ENCODE measurements at regions not wholly inside any gene's neighbourhood (a gene's known extent, or its start where the extent isn't known, plus 50 kb on each side); places are given as distances from the start of the nearest gene placed in this dataset.

DNA sequence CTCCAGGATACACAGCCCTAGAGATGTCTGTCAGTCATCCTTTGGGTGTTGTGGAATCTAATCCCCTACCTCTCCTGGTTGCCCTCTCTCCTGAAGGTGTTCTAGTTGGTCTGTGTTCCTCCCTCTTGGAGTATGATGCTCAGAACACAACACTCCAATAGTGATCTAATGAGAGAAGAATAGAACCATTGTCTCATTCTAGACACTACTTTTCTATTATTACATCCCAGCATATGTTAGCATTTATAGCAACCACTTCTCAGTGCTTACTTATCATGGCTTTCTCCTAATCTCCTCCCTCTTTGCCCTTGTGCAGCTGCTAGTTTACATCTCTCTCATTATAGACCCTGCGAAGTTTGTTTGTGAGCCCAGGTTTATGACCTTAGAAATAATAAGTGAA lies 109.0 kb downstream of the UNC5CL start:
- no peak for DNase-seq
- Histone ChIP-seq H3K4me3 (ENCODE audit: low read depth, low read length) (no peak overlapping the region), H3K27ac (no peak overlapping the region), H3K36me3 (replicated peaks) (no peaks in the 10 kb centered on the region), H3K27me3 (replicated peaks) (no peaks in the 10 kb centered on the region)
- TF ChIP-seq, protein P1, sequence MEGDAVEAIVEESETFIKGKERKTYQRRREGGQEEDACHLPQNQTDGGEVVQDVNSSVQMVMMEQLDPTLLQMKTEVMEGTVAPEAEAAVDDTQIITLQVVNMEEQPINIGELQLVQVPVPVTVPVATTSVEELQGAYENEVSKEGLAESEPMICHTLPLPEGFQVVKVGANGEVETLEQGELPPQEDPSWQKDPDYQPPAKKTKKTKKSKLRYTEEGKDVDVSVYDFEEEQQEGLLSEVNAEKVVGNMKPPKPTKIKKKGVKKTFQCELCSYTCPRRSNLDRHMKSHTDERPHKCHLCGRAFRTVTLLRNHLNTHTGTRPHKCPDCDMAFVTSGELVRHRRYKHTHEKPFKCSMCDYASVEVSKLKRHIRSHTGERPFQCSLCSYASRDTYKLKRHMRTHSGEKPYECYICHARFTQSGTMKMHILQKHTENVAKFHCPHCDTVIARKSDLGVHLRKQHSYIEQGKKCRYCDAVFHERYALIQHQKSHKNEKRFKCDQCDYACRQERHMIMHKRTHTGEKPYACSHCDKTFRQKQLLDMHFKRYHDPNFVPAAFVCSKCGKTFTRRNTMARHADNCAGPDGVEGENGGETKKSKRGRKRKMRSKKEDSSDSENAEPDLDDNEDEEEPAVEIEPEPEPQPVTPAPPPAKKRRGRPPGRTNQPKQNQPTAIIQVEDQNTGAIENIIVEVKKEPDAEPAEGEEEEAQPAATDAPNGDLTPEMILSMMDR (IDR thresholded peaks at IDR 0.05; ENCODE audit: low read depth, low read length, missing control alignments) = no peak
- in situ Hi-C loops (cut with HindIII; ENCODE audit: low pct_ligation_motif_present, low sequenced_read_pairs) = no loop called here

DNA sequence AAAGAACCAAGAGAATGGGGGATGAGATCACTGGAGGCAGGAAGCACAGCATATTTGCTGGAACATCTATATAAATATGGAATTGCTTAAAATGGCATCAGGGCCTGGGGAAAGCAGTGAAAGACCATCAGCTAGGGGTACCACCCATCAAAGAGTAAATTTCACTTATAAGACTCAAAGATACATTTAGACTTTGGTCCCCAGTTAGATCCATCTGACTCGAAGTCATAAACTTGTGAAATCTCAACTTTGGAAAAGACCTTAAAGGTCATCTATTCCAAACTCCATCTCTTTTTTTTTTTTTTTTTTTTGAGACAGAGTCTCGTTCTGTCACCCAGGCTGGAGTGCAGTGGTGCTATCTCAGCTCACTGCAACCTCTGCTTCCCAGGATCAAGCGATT lies 109.8 kb downstream of the UNC5CL start:
- Histone ChIP-seq H3K27ac (no peak overlapping the region), H3K27me3 (replicated peaks) (no peaks in the 10 kb centered on the region), H3K4me3 (ENCODE audit: low read depth, low read length) (no peak overlapping the region), H3K36me3 (replicated peaks) (no peaks in the 10 kb centered on the region)
- DNase-seq = no peak
- in situ Hi-C loops (cut with HindIII; ENCODE audit: low pct_ligation_motif_present, low sequenced_read_pairs) = no loop called here
- TF ChIP-seq, protein P1 (IDR thresholded peaks at IDR 0.05; ENCODE audit: low read depth, low read length, missing control alignments) = no peak

DNA sequence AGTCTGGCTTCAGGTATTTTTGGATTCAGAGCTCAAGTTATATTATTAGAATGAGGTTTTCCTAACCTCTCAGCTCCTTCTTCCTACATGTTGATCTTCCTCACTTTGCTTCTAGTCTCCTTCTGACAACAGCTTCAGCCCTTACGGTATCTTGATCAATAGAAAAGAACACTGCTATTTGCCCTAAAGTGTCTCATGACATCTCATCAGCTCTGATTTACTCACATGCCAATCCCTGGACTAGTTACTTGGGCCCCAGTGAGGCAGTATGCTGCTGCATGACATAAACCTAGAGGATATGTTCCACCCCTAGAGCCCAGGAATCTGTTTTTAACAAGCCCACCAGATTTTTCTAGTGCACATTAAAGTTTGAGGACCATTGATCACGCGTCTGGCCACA lies 110.3 kb downstream of the UNC5CL start:
- H3K27me3 ChIP-seq (replicated peaks) = no peaks in the 10 kb centered on the region
- in situ Hi-C loops (cut with HindIII; ENCODE audit: low pct_ligation_motif_present, low sequenced_read_pairs) = no loop called here
- H3K4me3 ChIP-seq (ENCODE audit: low read depth, low read length) = no peak overlapping the region
- TF ChIP-seq, protein P1 (IDR thresholded peaks at IDR 0.05; ENCODE audit: low read depth, low read length, missing control alignments) = no peak
- H3K27ac ChIP-seq = no peak overlapping the region
- DNase-seq = no peak
- H3K36me3 ChIP-seq (replicated peaks) = no peaks in the 10 kb centered on the region

DNA sequence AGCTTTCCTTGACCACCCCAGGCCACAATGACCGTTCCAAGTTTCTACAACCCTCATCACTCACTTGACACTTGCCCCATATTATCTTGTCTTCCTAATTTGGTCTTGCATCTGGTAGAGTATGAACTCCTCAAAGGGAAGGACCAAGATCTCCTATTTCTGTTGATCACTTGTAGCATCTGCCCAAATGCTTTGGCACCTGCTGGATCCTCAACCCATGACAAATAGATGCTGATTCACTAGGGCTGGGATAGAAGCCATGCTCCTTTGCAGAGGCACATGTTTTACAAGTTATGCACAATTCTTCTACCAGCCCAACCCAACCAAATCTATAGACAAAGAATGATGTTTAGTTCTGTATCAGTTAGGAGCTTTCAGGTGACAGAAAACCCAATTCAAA lies 110.7 kb downstream of the UNC5CL start:
- Histone ChIP-seq H3K4me3 (ENCODE audit: low read depth, low read length) (no peak overlapping the region), H3K27ac (no peak overlapping the region), H3K36me3 (replicated peaks) (no peaks in the 10 kb centered on the region), H3K27me3 (replicated peaks) (no peaks in the 10 kb centered on the region)
- TF ChIP-seq, protein P1 (IDR thresholded peaks at IDR 0.05; ENCODE audit: low read depth, low read length, missing control alignments) = no peak
- no peak for DNase-seq
- in situ Hi-C loops (cut with HindIII; ENCODE audit: low pct_ligation_motif_present, low sequenced_read_pairs) = no loop called here

DNA sequence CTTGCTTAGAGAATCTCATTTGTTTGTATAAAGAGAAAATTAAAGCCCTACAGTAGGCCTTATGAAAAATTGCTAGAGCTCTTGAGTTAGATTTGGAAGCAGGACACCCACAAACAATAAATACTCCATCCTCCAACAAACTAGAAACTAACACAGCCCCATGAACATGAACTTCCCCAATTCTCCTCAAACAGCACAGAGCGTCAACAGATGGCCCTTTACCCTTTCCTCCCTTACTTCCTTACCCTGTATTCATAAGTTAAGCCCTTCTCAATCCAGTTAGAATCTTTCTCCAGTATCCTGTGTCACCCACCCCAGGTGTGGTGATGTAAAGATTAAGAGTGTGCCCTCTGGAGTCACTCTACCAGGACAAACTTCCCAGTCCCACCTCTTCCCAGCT lies 113.7 kb downstream of the UNC5CL start:
- TF ChIP-seq, protein P1 (IDR thresholded peaks at IDR 0.05; ENCODE audit: low read depth, low read length, missing control alignments) = no peak
- H3K27me3 ChIP-seq (replicated peaks) = no peaks in the 10 kb centered on the region
- DNase-seq = no peak
- H3K36me3 ChIP-seq (replicated peaks) = no peaks in the 10 kb centered on the region
- in situ Hi-C loops (cut with HindIII; ENCODE audit: low pct_ligation_motif_present, low sequenced_read_pairs) = no loop called here
- no peak overlapping the region for H3K4me3 ChIP-seq (ENCODE audit: low read depth, low read length)
- H3K27ac ChIP-seq = no peak overlapping the region

DNA sequence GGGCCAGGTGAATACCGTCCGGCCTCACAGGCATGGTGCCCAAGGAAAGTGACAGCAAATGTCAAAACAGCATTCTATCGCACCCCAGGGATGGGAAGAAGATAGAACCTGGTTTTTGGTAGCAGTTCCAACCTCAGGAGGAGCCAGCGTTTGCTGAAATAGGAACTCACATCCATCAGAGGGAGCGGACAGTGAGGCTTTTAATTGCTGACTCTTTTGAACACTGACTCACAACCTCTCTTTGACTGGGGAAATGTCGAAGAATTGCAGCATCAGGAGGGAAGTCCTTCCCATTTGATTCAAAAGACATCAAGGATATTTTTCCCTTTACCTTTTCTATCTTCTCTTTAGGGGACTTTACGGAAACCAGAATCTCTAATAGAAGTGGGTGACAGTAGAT lies 114.2 kb downstream of the UNC5CL start:
- H3K27me3 ChIP-seq (replicated peaks) = no peaks in the 10 kb centered on the region
- TF ChIP-seq, protein P1 (IDR thresholded peaks at IDR 0.05; ENCODE audit: low read depth, low read length, missing control alignments) = no peak
- H3K27ac ChIP-seq = no peak overlapping the region
- in situ Hi-C loops (cut with HindIII; ENCODE audit: low pct_ligation_motif_present, low sequenced_read_pairs) = no loop called here
- H3K36me3 ChIP-seq (replicated peaks) = no peaks in the 10 kb centered on the region
- H3K4me3 ChIP-seq (ENCODE audit: low read depth, low read length) = no peak overlapping the region
- DNase-seq = no peak

Data from brain microvascular endothelial cell (primary cell).